TTC549 (cell line): ENCODE measurements at regions not wholly inside any gene's neighbourhood (a gene's known extent, or its start where the extent isn't known, plus 50 kb on each side); places are given as distances from the start of the nearest gene placed in this dataset.

Experiments
- FAIRE-seq: peaks from 2 replicates; lab custom pipeline; 2012; peaks lifted over from hg19 to GRCh38; lab: Jason Lieb, UNC

DNA sequence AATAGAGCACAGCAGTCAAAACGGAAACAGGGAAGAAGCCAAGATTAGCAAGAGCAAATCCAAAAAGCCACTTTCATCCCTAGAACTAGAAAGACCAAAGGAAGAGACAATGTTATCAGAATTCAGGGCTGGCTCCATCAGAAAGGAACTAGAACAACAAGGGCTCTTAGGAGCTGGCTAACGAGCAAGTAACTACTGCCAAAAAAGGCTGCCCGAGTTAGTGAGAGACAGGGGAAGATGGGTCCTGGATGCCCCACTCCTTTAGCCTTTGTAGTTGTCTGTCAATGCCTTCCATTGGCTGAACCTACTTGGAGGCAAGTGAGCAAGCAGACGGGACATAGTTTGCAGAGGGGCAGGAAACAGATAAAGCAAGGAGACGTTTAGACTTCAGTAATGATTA lies 240.4 kb downstream of the KLF12 start:
- FAIRE-seq, result no peak

DNA sequence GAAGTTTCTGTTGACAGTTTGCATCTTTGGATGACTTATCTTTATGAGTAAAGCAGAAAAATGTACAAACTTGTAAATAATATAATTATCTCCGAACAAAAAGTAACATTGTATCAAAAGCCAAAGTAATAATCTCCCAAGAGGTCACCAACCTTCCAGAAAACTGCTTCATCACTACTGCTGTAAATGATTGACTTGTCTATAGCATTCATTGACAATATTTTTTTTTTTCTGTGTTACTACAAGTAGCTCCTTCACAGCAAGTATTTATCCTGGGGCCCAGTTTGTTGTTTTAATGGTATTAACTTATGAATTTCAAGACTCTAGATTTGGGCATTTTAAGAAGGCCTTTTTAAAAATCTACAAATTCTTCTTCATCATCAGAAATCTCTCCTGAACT lies 242.4 kb downstream of the KLF12 start:
- no peak for FAIRE-seq

DNA sequence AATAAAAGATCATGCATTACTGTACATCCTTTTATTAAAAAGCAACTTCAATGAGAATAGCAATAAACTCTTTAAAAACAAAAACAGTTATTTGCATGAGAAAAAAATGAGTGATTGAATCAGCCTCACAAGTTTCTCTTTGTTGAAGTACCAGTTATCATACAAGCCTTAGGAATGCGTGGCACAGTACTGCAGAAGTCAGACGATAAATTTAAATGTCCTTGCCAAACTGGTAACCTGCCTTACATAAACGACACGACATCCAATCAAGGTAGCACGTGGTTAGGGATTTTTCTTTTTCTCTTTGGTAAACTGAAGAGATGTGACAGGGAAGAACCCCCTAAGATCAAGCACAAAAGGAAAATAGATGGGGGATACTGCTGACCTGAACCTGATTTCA lies 251.0 kb downstream of the KLF12 start:
- FAIRE-seq, result no peak

DNA sequence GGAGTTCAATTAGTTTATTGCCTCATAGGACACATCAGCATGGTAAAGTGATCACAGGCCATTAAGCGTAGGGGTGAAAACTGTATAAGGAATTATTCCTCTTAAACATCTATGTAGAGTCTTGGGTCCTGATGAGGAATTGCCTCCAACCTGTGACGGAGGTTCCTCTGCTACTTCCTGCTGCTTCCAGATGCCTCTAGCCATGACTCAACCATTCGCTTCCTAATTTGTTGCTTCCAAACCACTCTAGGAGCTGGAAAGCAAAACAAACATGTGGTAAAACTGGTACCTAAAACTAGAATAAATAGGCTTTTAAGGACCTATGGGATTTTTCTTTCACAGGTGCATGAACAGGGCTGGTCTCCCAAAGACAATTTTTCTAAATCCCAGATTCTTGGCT lies 253.8 kb downstream of the KLF12 start:
- no peak for FAIRE-seq

DNA sequence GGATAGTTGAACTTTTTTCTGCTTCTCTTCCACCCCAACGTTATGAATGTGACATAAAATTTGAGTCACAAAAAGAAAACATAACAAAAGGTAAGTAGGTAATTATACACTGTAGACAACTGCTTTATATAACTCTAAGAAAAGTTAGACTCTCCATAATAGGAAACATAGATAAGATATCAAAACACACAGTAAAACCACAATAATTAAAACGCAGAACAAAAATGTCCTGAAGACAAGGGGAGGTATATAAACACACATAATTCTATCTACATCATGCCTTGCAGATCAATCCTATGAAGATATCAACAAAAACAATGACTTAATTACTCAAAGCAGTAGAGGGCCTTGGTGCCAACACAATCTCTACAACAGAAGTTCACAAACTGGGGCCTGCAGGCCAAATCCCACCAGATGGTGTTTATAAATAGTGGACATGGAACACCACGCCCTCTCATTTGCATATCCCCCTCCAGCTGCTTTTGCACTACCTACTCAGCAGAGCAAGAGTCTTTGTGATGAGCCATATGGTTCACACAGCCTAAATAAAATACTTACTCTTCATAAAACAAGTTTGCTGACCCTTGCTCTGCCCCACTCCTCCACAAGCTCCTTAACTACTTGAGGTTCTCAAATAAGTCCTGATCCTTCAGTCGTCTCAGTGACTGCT lies 254.7 kb downstream of the KLF12 start:
- FAIRE-seq, result no peak

DNA sequence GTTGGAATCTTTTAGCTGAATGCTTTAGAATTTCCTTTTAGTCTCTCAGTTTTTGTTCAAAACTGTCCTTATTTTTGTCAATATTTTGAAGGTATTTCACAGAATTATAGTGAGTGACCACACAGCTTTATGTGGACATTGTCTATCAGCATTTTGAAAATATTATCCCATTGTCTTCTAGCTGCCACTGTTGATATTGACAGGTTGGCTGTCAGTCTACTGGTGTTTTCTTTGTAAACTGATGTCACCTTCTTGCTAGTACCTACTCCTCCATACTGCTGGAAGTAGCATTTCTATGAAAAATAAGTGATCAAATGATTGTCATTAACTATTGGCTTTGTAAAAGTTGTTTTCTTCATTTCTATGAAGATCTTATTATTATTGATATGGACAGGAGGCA lies 256.8 kb downstream of the KLF12 start:
- no peak for FAIRE-seq

DNA sequence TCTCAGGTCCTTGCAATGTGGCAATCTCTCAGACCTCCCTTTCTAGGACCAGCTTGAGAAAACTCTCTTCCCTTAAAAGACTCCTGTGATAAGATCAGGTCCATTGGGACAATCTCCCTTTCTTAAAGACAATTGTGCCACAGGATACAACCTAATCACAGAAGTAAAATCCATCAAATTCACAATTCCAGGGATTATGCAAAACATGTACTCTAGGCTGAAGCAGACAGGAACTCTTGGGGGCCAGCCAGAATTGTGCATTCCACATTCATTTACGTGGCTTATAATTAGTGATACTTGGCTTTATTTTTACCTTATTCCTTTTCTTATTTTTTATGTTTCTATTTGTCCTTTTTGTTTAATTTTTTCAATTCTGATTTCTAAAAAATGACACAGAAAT lies 257.9 kb downstream of the KLF12 start:
- no peak for FAIRE-seq

DNA sequence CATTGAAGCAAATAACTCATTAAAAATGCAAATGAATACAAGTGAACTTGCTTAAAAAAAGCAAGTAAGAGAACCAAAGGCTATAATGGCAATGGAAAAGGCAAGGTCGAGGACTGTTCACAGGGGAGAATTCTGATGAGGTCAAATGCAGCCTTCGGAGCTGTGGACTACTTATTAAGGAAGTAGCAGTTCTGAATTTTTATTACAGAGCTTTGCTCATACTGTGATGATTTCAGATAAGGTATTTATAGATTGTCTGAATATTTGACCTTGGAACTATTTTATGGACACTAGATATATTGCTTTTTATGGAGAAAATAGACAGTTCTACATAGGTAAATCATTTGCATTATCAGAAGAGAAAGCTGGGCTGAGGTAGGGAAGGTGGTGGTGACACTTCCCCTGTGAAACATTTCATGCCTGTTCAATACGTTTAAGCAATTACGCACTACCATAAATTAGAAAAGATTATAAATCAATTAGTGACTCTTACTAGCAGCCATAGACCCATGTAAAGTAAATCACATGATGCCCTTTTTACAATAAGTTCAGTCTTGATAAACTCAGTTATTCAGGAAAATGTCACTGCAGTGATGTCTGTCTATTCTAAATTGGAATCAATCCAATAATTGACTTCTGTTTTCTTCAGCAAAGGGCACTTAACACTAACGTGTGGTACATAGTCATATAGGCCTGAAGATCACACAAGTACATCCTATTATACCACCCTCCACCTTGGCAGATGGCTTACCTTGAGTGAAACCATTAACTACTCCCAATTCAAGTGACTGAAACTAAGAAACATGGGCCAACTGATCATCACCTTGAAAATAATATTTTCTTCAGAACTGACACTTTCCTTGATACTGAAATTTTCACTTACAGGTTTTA lies 260.0 kb downstream of the KLF12 start:
- FAIRE-seq, result no peak

DNA sequence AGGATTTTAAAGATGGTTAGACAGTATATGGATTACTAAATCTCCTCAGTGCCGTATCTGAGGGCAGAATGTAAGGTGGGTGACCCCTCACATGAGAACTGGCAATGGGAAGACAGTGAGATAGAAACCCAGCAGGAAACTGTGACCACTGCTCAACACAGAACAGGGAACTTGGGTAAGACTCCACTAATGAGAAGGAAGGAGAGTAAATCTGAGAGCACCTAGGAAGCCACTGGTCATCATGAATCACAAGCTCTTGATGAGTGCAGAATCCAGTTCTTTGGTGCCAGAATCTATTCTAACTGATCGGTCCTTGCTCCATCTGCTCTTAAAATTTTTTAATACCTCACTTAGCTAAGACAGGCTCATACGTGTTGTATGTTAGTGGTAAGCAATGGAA lies 261.8 kb downstream of the KLF12 start:
- FAIRE-seq, result no peak

DNA sequence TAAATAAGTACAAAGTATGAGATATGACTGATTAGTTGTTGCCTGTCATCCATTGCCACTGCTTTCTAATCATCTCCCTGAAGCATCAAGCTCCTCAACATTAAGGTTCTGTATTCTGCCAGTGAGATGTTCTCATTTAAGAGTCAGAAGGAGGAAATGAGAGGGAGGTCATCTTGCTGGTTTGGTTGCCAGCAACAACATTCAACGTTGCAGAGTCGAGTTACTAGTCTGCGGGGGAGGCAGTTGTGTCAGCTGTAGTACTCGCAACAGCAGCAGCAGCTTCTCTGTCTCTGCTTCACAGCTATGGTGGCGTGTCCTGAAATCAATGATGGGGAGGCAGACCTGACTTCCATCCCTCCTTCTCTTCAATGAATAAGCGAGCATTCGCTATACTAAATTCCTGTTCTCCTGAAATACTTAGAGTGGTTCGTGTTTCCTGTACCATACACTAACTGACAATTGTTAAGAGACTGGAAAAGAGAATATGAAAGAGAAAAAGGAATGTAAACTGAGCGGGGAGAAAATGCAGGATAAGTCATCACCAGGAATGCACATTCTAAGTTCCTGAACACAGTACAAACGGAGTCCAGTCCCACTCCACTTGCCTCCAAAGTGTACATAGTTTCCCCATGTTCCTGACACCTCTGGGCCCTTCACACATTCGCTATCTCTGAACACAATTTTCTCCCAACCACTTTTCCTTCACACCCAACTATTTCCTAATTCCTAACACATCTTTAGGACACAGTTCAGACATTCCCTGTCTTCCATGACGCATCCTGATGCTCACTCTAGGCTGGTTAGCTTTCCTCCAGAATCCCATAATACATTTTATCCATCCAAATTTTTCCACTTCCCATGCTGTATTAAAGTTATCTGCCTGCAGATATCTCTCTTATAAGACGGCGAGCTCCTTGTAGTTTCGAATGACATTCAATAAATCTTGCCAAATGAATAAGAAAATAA lies 263.0 kb downstream of the KLF12 start:
- FAIRE-seq, result no peak

DNA sequence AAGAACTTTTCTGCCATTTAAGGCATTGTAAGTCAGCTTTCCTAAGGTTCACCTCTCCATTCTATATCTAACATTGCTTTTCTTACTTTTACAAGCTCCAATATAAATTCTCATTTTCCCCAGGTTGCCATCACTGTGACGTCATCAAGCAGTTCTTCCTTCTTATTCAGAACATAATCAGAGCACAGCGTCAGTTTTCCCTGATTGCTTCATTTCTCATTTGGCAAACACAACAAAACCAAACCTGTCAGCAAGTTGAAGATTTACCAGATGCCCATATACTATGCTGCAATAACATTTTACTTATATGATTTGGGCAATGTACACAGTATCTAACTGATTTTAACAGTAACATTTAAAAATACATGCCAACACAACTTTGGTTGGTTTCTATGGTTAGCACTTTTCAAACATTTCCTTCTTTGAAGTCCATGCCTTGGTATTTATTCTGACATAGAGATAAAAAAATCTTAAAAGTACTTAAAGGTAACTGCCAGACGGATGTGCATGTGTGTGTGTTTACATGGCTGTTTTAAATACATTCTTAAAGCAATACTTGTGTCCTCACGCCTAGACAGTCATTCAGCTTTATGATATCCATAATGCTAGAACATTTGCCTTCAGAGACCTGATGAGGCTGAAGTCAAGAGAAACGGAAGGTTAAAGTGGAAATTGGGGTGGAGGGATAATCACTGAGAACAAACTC lies 264.0 kb downstream of the KLF12 start:
- no peak for FAIRE-seq

DNA sequence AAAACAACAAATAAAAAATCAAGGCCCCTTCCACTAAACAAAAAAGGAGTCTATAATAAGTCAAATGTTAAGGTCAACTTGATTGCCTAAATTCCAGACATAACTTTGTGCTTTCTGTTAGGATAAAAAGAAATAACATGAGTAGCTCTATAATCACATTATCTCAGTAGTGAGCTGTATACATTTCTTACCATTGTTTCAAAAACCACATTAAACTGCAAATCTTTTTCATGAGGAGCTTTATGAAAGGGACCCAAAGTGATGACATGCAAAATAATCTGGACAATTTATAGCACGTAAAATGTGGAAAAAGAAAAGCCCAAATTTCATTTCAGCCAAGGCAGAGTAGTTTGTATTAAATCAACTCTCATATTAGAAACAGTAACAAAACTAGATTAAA lies 269.2 kb downstream of the KLF12 start:
- FAIRE-seq, result no peak

DNA sequence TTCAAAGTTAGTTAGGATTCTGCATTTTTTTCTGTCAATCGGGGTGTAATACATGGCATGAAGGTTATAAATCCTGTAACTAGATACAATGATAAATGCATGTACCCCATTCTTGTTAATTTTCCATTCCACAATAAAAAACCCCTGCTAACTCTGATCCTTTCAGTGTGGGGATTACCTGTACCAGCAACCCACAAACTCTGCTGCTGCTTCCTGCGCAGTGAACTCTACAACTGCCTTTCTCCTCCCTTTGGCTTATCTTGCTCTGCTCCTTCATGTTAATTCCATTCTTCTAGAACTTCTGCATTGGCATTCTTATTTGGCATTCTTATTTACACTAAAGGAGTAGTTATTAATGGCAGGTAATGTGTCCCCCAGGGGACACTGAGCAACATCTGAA lies 273.1 kb downstream of the KLF12 start:
- FAIRE-seq, result no peak

DNA sequence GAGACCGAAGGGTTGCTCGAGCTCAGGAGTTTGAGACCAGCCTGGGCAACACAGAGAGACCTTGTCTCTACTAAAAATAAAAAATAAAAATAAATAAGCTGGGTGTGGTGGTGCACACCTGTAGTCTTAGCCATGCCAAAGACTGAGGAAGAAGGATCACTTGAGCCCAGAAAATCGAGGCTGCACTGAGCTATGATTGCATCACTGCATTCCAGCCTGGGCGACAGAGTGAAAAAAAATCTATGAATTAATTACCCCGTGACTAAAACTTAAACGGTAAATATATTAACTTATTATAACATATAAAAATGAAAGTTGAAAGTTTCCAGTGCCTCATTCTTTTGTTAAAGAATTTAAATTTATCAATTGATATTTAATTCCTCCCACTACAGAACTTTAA lies 273.7 kb downstream of the KLF12 start:
- no peak for FAIRE-seq

DNA sequence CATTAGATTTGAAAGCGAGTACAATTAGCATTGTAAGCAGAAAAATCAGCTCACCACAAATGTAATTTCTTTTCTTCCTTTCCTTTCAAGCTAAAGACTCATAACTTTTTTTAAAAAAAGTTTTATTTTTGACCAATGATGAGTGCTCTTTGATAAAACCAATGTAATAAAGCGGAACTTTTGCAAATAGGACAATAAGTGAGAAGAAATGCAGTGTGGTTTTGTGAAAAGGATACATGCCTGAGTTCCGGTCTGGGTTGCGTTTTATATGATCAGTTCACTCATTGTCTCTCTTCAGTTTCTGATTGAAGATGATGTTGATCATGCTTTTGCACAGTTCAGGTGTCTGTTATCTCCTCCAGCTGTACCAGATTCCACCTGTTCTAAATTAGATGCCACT lies 274.4 kb downstream of the KLF12 start:
- no peak for FAIRE-seq

DNA sequence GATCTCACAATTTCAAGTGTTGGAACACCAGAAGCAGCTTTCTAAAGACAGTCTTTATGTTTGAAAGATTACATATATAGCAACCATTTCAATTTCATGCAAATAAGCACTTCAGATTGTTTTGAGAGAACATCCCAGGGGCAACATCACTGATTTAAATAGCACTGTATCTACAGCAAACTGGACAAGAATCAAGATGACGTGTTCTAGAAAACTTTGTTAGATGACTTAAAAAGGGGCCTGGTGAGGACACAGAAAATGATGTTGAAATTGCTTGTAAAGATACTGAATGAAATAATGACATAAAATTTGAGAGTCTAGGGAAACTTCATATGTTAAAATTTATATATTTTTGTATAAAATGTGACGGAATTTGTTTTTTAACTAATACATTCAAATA lies 277.1 kb downstream of the KLF12 start:
- FAIRE-seq, result no peak

DNA sequence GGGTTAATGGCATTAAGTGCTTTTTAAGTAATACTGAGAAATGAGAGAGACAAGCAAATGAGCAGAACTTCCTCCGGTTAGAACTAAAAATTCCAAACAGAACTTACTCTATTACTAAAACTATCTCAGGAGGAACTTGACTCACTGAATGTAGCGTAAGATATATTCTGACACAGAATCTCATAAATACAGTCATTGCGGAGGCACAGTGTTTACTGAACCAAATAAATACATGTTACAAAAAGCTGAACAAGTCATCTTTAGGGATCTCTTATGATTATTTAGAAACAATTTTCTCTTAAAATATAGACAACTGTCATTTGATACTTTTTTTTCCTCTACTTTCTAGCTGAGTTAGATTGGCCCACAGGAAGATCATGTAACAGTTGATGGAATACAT lies 283.1 kb downstream of the KLF12 start:
- no peak for FAIRE-seq

DNA sequence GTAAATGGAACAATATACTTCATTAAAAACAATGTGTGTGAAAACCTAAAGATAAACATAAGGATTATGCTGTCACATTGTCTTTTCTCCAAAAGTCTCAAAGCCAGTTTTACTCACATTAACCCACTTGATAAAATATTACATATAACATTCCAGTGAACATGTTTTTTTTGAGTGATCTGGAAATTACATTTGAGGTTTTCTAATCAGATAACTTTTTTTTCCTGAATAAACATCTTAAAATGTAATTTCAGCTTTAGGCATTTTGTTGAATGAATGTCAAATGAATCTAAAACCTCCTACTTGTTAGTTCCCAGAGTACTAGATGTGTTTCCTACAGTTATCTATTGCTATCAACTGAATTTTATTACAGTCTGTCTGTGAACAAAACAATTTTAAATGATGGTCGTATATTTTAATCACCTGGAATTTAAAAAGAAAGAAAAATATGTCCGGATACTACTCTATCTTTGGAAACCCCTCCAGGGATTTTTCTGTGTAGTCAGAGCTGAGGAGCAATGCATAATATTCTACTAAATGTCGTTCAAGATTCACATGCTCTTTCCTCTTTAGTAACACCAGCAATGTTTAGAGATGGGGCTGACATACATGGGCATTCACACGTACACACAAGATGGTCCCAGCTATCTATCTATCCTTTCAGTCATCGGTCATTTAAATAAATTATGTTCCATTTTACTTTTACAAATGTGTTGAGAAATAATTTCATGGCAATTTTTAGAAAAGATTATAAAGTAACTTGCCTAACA lies 283.9 kb downstream of the KLF12 start:
- FAIRE-seq, result no peak

DNA sequence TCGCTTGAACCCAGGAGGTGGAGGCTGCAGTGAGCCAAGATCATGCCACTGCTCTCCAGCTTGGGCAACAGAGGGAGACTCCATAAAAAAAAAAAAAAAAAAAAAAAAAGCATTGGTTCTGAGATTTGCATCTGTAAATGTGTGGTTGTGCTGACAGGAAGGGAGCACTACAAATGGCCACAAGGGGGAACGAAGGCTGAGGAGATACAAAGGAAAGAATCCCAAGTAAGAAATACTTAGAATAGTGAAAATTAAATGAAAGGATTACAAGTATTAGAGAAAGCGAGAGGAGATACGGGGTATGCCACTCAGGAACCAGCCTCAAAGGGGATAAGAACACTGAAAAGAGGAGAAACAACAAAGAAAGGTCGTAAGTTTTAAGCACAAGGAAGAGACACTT lies 284.9 kb downstream of the KLF12 start:
- FAIRE-seq, result no peak

DNA sequence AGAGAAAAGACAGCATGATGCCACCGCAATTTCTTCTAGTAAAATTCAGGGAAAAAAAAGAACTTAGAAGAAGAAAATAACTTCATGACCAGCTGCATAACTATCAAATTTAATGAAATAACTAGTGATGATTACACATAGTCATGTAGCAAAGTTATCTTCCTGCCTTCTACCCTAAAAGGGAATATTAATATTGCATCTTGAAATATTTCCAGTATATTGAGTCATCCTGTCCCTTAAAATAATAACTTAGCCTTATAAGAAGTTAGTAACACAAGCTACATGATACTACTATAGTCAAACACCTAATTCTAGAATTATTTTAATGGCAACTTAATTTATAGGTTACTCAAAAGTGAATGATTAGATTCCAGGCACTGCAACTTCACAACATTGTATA lies 289.2 kb downstream of the KLF12 start:
- no peak for FAIRE-seq

DNA sequence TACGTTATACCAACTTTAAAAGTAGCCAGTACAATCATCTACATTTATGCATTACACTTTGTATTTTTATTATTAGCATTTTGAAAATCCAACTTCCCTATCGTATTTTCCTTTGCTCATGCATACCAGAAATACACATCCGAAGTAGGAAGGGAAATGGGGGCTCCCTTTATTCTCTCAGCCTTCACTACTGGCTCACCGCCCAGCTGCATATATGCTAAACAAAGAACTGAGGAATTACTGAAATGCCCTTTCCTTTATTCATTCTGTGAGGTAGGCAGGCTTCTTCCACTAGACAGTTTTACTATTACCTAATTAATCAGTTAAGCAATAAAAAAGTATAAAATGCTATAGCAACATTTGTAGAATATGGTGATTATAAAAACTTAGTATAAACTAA lies 291.6 kb downstream of the KLF12 start:
- FAIRE-seq, result no peak
